DOHH2 (cell line): ENCODE measurements at regions not wholly inside any gene's neighbourhood (a gene's known extent, or its start where the extent isn't known, plus 50 kb on each side); places are given as distances from the start of the nearest gene placed in this dataset.

Experiments used
- CTCF ChIP-seq: fragments of 200-600 bp; sonication (generic); IDR thresholded peaks from one replicate; pipeline ENCODE4 v1.5.1; 2014; ENCODE audit warnings: antibody characterized with exemption, mild to moderate bottlenecking, low read depth, low read length; ENCODE audit not compliant: poor library complexity, severe bottlenecking
- EZH2phosphoT487 ChIP-seq: fragments of 200-600 bp; sonication (generic); IDR thresholded peaks from 2 replicates; pipeline ENCODE4 v1.6.1; 2017; ENCODE audit warnings: borderline replicate concordance, mild to moderate bottlenecking, antibody characterized with exemption, low read length, moderate library complexity, mixed read lengths

- TF ChIP-seq CTCF (no peak), EZH2phosphoT487 (no peak)
Observed at GRCh38 chr2:163353551-163353950, 382.3 kb downstream of the FIGN start.
